Astrocyte (in vitro differentiated cells and primary cell): ENCODE measurements at regions not wholly inside any gene's neighbourhood (a gene's known extent, or its start where the extent isn't known, plus 50 kb on each side); places are given as distances from the start of the nearest gene placed in this dataset.

ENCODE experiments used
- EZH2 ChIP-seq: IDR thresholded peaks from 2 replicates; pipeline ENCODE4 v1.6.1; 2012; ENCODE audit warnings: mild to moderate bottlenecking, low read length, inconsistent platforms; ENCODE audit not compliant: insufficient read depth
- TF ChIP-seq, protein P1 (sequence below): IDR thresholded peaks from 2 replicates; pipeline ENCODE4 v1.5.1; 2011; ENCODE audit warnings: low read depth, mild to moderate bottlenecking, inconsistent platforms, low read length, moderate library complexity; ENCODE audit not compliant: insufficient read depth

DNA sequence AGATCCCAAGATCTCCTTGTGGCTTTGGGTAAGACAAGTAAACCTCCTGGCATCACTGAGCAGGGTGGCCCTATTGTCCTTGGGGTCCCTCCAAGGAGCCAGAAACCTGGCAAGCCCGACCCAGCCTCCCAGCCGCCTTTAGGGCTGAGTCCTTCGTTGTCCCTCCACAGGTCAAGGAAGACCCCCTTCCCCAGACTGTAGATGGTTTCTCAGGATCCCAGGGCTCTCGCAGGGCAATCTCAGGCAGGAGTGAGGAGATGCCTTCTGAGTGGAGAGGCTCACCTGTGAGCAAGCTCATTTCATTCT, 71.6 kb upstream of the CSF3R start:
- TF ChIP-seq, protein P1, sequence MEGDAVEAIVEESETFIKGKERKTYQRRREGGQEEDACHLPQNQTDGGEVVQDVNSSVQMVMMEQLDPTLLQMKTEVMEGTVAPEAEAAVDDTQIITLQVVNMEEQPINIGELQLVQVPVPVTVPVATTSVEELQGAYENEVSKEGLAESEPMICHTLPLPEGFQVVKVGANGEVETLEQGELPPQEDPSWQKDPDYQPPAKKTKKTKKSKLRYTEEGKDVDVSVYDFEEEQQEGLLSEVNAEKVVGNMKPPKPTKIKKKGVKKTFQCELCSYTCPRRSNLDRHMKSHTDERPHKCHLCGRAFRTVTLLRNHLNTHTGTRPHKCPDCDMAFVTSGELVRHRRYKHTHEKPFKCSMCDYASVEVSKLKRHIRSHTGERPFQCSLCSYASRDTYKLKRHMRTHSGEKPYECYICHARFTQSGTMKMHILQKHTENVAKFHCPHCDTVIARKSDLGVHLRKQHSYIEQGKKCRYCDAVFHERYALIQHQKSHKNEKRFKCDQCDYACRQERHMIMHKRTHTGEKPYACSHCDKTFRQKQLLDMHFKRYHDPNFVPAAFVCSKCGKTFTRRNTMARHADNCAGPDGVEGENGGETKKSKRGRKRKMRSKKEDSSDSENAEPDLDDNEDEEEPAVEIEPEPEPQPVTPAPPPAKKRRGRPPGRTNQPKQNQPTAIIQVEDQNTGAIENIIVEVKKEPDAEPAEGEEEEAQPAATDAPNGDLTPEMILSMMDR = no peak
- no peak for TF ChIP-seq EZH2
